ENCODE measurements at regions not wholly inside any gene's neighbourhood (a gene's known extent, or its start where the extent isn't known, plus 50 kb on each side); places are given as distances from the start of the nearest gene placed in this dataset.

- DNase-seq (ENCODE audit: low read depth), result no peak
Observed at GRCh38 chr14:21729703-21730233, 56.1 kb upstream of the OR4E1 start.

- no peak for DNase-seq (ENCODE audit: low read depth)
Observed at GRCh38 chr14:21725250-21725649, 51.6 kb upstream of the OR4E1 start.

GRCh38 chr14:21724090-21724973 is 50.7 kb upstream of the OR4E1 start:
- no peak for DNase-seq (ENCODE audit: low read depth)

GRCh38 chr14:21723431-21724045 is 49.9 kb upstream of the OR4E1 start:
- DNase-seq (ENCODE audit: low read depth), result no peak
